ENCODE measurements at regions not wholly inside any gene's neighbourhood (a gene's known extent, or its start where the extent isn't known, plus 50 kb on each side); places are given as distances from the start of the nearest gene placed in this dataset.

GRCh38 chr15:77732514-77733335, 100.0 kb upstream of the LINGO1 start:
- DNase-seq (ENCODE audit: low read depth): no peak

GRCh38 chr15:77731945-77732344, 99.2 kb upstream of the LINGO1 start:
- DNase-seq (ENCODE audit: low read depth): no peak

- DNase-seq (ENCODE audit: low read depth): no peak
Measured at GRCh38 chr15:77731067-77731466, 98.4 kb upstream of the LINGO1 start.

- no peak for DNase-seq (ENCODE audit: low read depth)
Measured at GRCh38 chr15:77727635-77728304, 95.1 kb upstream of the LINGO1 start.

GRCh38 chr15:77724715-77725114, 92.0 kb upstream of the LINGO1 start:
- no peak for DNase-seq (ENCODE audit: low read depth)

- DNase-seq (ENCODE audit: low read depth): no peak
Measured at GRCh38 chr15:77723756-77724155, 91.0 kb upstream of the LINGO1 start.

- no peak for DNase-seq (ENCODE audit: low read depth)
Measured at GRCh38 chr15:77722759-77723460, 90.2 kb upstream of the LINGO1 start.

GRCh38 chr15:77721963-77722362, 89.3 kb upstream of the LINGO1 start:
- no peak for DNase-seq (ENCODE audit: low read depth)

GRCh38 chr15:77720655-77721054, 87.9 kb upstream of the LINGO1 start:
- no peak for DNase-seq (ENCODE audit: low read depth)

- no peak for DNase-seq (ENCODE audit: low read depth)
Measured at GRCh38 chr15:77720173-77720572, 87.5 kb upstream of the LINGO1 start.

GRCh38 chr15:77719450-77719849, 86.7 kb upstream of the LINGO1 start:
- no peak for DNase-seq (ENCODE audit: low read depth)

- no peak for DNase-seq (ENCODE audit: low read depth)
Measured at GRCh38 chr15:77717333-77717990, 84.8 kb upstream of the LINGO1 start.

- DNase-seq (ENCODE audit: low read depth): no peak
Measured at GRCh38 chr15:77716632-77717332, 84.1 kb upstream of the LINGO1 start.

- no peak for DNase-seq (ENCODE audit: low read depth)
Measured at GRCh38 chr15:77715860-77716259, 83.1 kb upstream of the LINGO1 start.

GRCh38 chr15:77715051-77715450, 82.3 kb upstream of the LINGO1 start:
- no peak for DNase-seq (ENCODE audit: low read depth)

- DNase-seq (ENCODE audit: low read depth): no peak
Measured at GRCh38 chr15:77714555-77714954, 81.8 kb upstream of the LINGO1 start.

GRCh38 chr15:77714023-77714422, 81.3 kb upstream of the LINGO1 start:
- no peak for DNase-seq (ENCODE audit: low read depth)

GRCh38 chr15:77713281-77713680, 80.6 kb upstream of the LINGO1 start:
- no peak for DNase-seq (ENCODE audit: low read depth)

- DNase-seq (ENCODE audit: low read depth): no peak
Measured at GRCh38 chr15:77712438-77712837, 79.7 kb upstream of the LINGO1 start.

- no peak for DNase-seq (ENCODE audit: low read depth)
Measured at GRCh38 chr15:77710637-77711036, 77.9 kb upstream of the LINGO1 start.

- DNase-seq (ENCODE audit: low read depth): no peak
Measured at GRCh38 chr15:77710206-77710605, 77.5 kb upstream of the LINGO1 start.

Measured in non-pigmented ciliary epithelial cell (primary cell).